ENCODE measurements at regions not wholly inside any gene's neighbourhood (a gene's known extent, or its start where the extent isn't known, plus 50 kb on each side); places are given as distances from the start of the nearest gene placed in this dataset.

- no peak for TF ChIP-seq CTCF (IDR thresholded peaks at IDR 0.05)
- TF ChIP-seq POLR2A (IDR thresholded peaks at IDR 0.05) = no peak
- no peak for TF ChIP-seq POLR2AphosphoS5 (IDR thresholded peaks at IDR 0.05)
- no peak for TF ChIP-seq EP300 (IDR thresholded peaks at IDR 0.05; ENCODE audit: low read depth)
Observed at GRCh38 chr4:65033899-65034298, 624.6 kb upstream of the TECRL start.

Measured in transverse colon (tissue), 4 donors.